Omental fat pad (tissue), 3 donors: ENCODE measurements at regions not wholly inside any gene's neighbourhood (a gene's known extent, or its start where the extent isn't known, plus 50 kb on each side); places are given as distances from the start of the nearest gene placed in this dataset.
A peak's percentile ranks its signal among the peaks of the same experiment; 100 is the strongest.

ENCODE experiments used
- ATAC-seq: fragments of 150-250 bp; one replicate; pipeline ENCODE4 v1.9.1; 2016; ENCODE audit warnings: mild to moderate bottlenecking, moderate library complexity; ENCODE audit not compliant: low FRiP score
- DNase-seq: peaks from one replicate; pipeline ENCODE4 v3.0.0-alpha.2; 2019; ENCODE audit warnings: low spot score
- CTCF ChIP-seq, 3 donors: fragments of 450-650 bp; IDR thresholded peaks; one replicate each; pipeline ENCODE4 v1.5.1; 2016 to 2017; ENCODE audit warnings: antibody characterized with exemption in 3 of 3, mild to moderate bottlenecking in 3 of 3, moderate library complexity in 2 of 3

GRCh38 chr3:31265646-31266428 is 266.9 kb upstream of the STT3B start:
- DNase-seq (no peak), ATAC-seq (no peak)
- no peak for TF ChIP-seq CTCF (IDR thresholded peaks at IDR 0.05)

- TF ChIP-seq CTCF (IDR thresholded peaks at IDR 0.05): no peak
- no peak for ATAC-seq
- no peak for DNase-seq
Observed at GRCh38 chr3:31268868-31269267, 263.9 kb upstream of the STT3B start.

GRCh38 chr3:31270010-31270409 is 262.7 kb upstream of the STT3B start:
- no peak for TF ChIP-seq CTCF (IDR thresholded peaks at IDR 0.05)
- ATAC-seq: no peak
- DNase-seq: no peak

- DNase-seq (no peak), ATAC-seq (peak; percentile 75)
- TF ChIP-seq CTCF (IDR thresholded peaks at IDR 0.05): no peak
Observed at GRCh38 chr3:31274326-31275024, 258.2 kb upstream of the STT3B start.

- TF ChIP-seq CTCF (IDR thresholded peaks at IDR 0.05): no peak
- peak; percentile 67 for ATAC-seq
- no peak for DNase-seq
Observed at GRCh38 chr3:31275038-31275572, 257.6 kb upstream of the STT3B start.

GRCh38 chr3:31275583-31275982 is 257.1 kb upstream of the STT3B start:
- peak; percentile 7 for ATAC-seq
- TF ChIP-seq CTCF (IDR thresholded peaks at IDR 0.05): no peak
- DNase-seq: no peak
